Sigmoid colon (tissue), 6 donors: ENCODE measurements at regions not wholly inside any gene's neighbourhood (a gene's known extent, or its start where the extent isn't known, plus 50 kb on each side); places are given as distances from the start of the nearest gene placed in this dataset.

ENCODE experiments used
- DNase-seq: peaks from one replicate; pipeline ENCODE4 v3.0.0-alpha.2; 2019
- H3K27ac ChIP-seq, 4 donors: fragments of 200-600 bp; sonication (generic); one replicate each; pipeline ENCODE4 v1.5.1; 2016 to 2019; ENCODE audit warnings: mild to moderate bottlenecking in 1 of 4
- H3K27me3 ChIP-seq, 3 donors: fragments of 200-600 bp; sonication (generic); one replicate each; pipeline ENCODE4 v1.5.1; 2019; ENCODE audit warnings: mild to moderate bottlenecking in 1 of 3
- H3K36me3 ChIP-seq, 4 donors: fragments of 200-600 bp; sonication (generic); one replicate each; pipeline ENCODE4 v1.5.1; 2016 to 2019
- H3K4me1 ChIP-seq, 4 donors: fragments of 200-600 bp; sonication (generic); one replicate each; pipeline ENCODE4 v1.5.1; 2017 to 2019
- H3K4me3 ChIP-seq, 4 donors: fragments of 200-600 bp; sonication (generic); one replicate each; pipeline ENCODE4 v1.5.1; 2017 to 2019; ENCODE audit warnings: mild to moderate bottlenecking in 2 of 4, moderate library complexity in 1 of 4
- H3K9me3 ChIP-seq, 4 donors: fragments of 200-600 bp in 3 of 4; sonication (generic) in 3 of 4; one replicate each; pipeline versions ENCODE4 v1.5.1 to v1.6.1; 2013 to 2019
- CTCF ChIP-seq, 4 experiments: fragments of 450-650 bp in 3 of 4; fragments of 200-600 bp in 1 of 4; IDR thresholded peaks; one replicate each; pipeline ENCODE4 v1.5.1; 2016 to 2019; ENCODE audit warnings: antibody characterized with exemption in 4 of 4, mild to moderate bottlenecking in 3 of 4, moderate library complexity in 2 of 4
- EP300 ChIP-seq, 4 donors: sonication (generic); formaldehyde crosslinking; IDR thresholded peaks; one replicate each; pipeline ENCODE4 v1.6.1; 2017; ENCODE audit warnings: antibody characterized with exemption in 4 of 4
- POLR2A ChIP-seq, 2 donors: fragments of 450-650 bp; IDR thresholded peaks; one replicate each; pipeline ENCODE4 v1.6.1; 2016; ENCODE audit warnings: antibody characterized with exemption in 2 of 2, mild to moderate bottlenecking in 2 of 2, moderate library complexity in 2 of 2
- POLR2AphosphoS5 ChIP-seq, 4 donors: sonication (generic); formaldehyde crosslinking; IDR thresholded peaks; one replicate each; pipeline ENCODE4 v1.6.1; 2017; ENCODE audit warnings: antibody characterized with exemption in 4 of 4
- WGBS, 2 donors: extraction: QIAGEN DNeasy Blood & Tissue Kit; methylation state at CpG; one replicate each; pipeline ENCODE4 v1.1.7; 2013; 5-methylcytosine and 5-hydroxymethylcytosine counted together
- intact Hi-C: fragments of 100-400 bp; cut with DNase I; formaldehyde crosslinking; loops from one replicate; pipeline ENCODE4 v1.15.1; 2023
- donor health status: healthy with polysubstance abuse.
- donor health status: healthy.

- Histone ChIP-seq H3K36me3 (no peaks in the 10 kb centered on the region), H3K27ac (no peak overlapping the region), H3K27me3 (no peaks in the 10 kb centered on the region), H3K4me1 (peaks cover 0 to 18% (median 5%) of the 10 kb centered on the region in 4 donors), H3K4me3 (no peak overlapping the region), H3K9me3 (no peaks in the 10 kb centered on the region)
- DNase-seq, result no peak
- intact Hi-C loops, result no loop called here
- TF ChIP-seq CTCF (IDR thresholded peaks at IDR 0.05), result no peak
- no peak for TF ChIP-seq POLR2A (IDR thresholded peaks at IDR 0.05)
- no peak for TF ChIP-seq POLR2AphosphoS5 (IDR thresholded peaks at IDR 0.05)
- TF ChIP-seq EP300 (IDR thresholded peaks at IDR 0.05), result no peak
- WGBS, 2 donors, result 49 to 69% methylated on average over 3 of the region's 3 CpGs
Measured at GRCh38 chr6:49003348-49003747, 459.7 kb downstream of the MMUT start.

GRCh38 chr6:49001856-49002541 is 461.1 kb downstream of the MMUT start:
- no peaks in the 10 kb centered on the region for H3K9me3 ChIP-seq
- no peaks in the 10 kb centered on the region for H3K27me3 ChIP-seq
- H3K36me3 ChIP-seq, result no peaks in the 10 kb centered on the region
- no peak for TF ChIP-seq POLR2AphosphoS5 (IDR thresholded peaks at IDR 0.05)
- no peak for TF ChIP-seq EP300 (IDR thresholded peaks at IDR 0.05)
- H3K4me3 ChIP-seq, result no peak overlapping the region
- intact Hi-C loops, result no loop called here
- peaks cover 0 to 18% (median 5%) of the 10 kb centered on the region in 4 donors for H3K4me1 ChIP-seq
- no peak for DNase-seq
- H3K27ac ChIP-seq, result no peak overlapping the region

GRCh38 chr6:48998574-48998973 is 464.5 kb downstream of the MMUT start:
- intact Hi-C loops, result no loop called here
- no peaks in the 10 kb centered on the region for H3K9me3 ChIP-seq
- TF ChIP-seq EP300 (IDR thresholded peaks at IDR 0.05), result no peak
- TF ChIP-seq POLR2A (IDR thresholded peaks at IDR 0.05), result no peak
- TF ChIP-seq POLR2AphosphoS5 (IDR thresholded peaks at IDR 0.05), result no peak
- no peak for TF ChIP-seq CTCF (IDR thresholded peaks at IDR 0.05)
- no peaks in the 10 kb centered on the region for H3K36me3 ChIP-seq
- H3K27ac ChIP-seq, result no peak overlapping the region
- H3K4me3 ChIP-seq, result no peak overlapping the region
- peaks cover 0 to 18% (median 5%) of the 10 kb centered on the region in 4 donors for H3K4me1 ChIP-seq
- H3K27me3 ChIP-seq, result no peaks in the 10 kb centered on the region
- DNase-seq, result no peak

GRCh38 chr6:48996461-48997119 is 466.5 kb downstream of the MMUT start:
- no peak for DNase-seq
- Histone ChIP-seq H3K27ac (no peak overlapping the region), H3K27me3 (no peaks in the 10 kb centered on the region), H3K4me1 (peaks cover 0 to 2% (median 0%) of the 10 kb centered on the region in 4 donors), H3K4me3 (no peak overlapping the region), H3K9me3 (peaks cover 0 to 2% (median 0%) of the 10 kb centered on the region in 4 donors), H3K36me3 (no peaks in the 10 kb centered on the region)
- 65 to 68% methylated on average over 6 of the region's 6 CpGs for WGBS, 2 donors
- no peak for TF ChIP-seq EP300 (IDR thresholded peaks at IDR 0.05)
- TF ChIP-seq CTCF (IDR thresholded peaks at IDR 0.05), result no peak
- TF ChIP-seq POLR2AphosphoS5 (IDR thresholded peaks at IDR 0.05), result no peak
- no peak for TF ChIP-seq POLR2A (IDR thresholded peaks at IDR 0.05)
- intact Hi-C loops, result no loop called here

GRCh38 chr6:48994811-48995210 is 468.2 kb downstream of the MMUT start:
- TF ChIP-seq POLR2A (IDR thresholded peaks at IDR 0.05) (no peak), CTCF (IDR thresholded peaks at IDR 0.05) (no peak), EP300 (IDR thresholded peaks at IDR 0.05) (no peak), POLR2AphosphoS5 (IDR thresholded peaks at IDR 0.05) (no peak)
- Histone ChIP-seq H3K27me3 (no peaks in the 10 kb centered on the region), H3K27ac (no peak overlapping the region), H3K9me3 (peaks cover 0 to 2% (median 0%) of the 10 kb centered on the region in 4 donors), H3K36me3 (no peaks in the 10 kb centered on the region), H3K4me1 (no peaks in the 10 kb centered on the region), H3K4me3 (no peak overlapping the region)
- no peak for DNase-seq
- intact Hi-C loops, result no loop called here
- 63 to 71% methylated on average over 2 of the region's 2 CpGs for WGBS, 2 donors
